Osteoblast (primary cell): ENCODE measurements at regions not wholly inside any gene's neighbourhood (a gene's known extent, or its start where the extent isn't known, plus 50 kb on each side); places are given as distances from the start of the nearest gene placed in this dataset.

ENCODE experiments used
- DNase-seq: peaks from one replicate; pipeline ENCODE4 v3.0.0; 2011; ENCODE audit warnings: low spot score, mixed read lengths; ENCODE audit not compliant: insufficient read length; ENCODE audit errors: missing footprints
- H2AFZ ChIP-seq: 2 replicates; pipeline ENCODE4 v1.6.0; 2011; ENCODE audit warnings: mild to moderate bottlenecking, low read length
- H3K27ac ChIP-seq: 2 replicates; pipeline ENCODE4 v1.5.1; 2011; ENCODE audit warnings: mild to moderate bottlenecking, low read depth, low read length, moderate library complexity
- H3K27me3 ChIP-seq: 2 replicates; pipeline ENCODE4 v1.6.0; 2012; ENCODE audit warnings: mild to moderate bottlenecking, control low read depth, inconsistent platforms, low read length, moderate library complexity; ENCODE audit not compliant: insufficient read depth
- H3K36me3 ChIP-seq: 2 replicates; pipeline ENCODE4 v1.5.1; 2011; ENCODE audit warnings: mild to moderate bottlenecking, low read length, control low read depth, moderate library complexity; ENCODE audit not compliant: insufficient read depth
- H3K4me1 ChIP-seq: 2 replicates; pipeline ENCODE4 v1.5.1; 2011; ENCODE audit warnings: mild to moderate bottlenecking, low read length, control low read depth, moderate library complexity; ENCODE audit not compliant: insufficient read depth
- H3K4me2 ChIP-seq: 2 replicates; pipeline ENCODE4 v1.6.0; 2011; ENCODE audit warnings: mild to moderate bottlenecking, low read length; ENCODE audit not compliant: insufficient read depth
- H3K4me3 ChIP-seq: fragments of 200-600 bp; sonication (generic); 3 replicates; pipeline ENCODE4 v1.5.1; 2012; ENCODE audit warnings: mild to moderate bottlenecking, low read length, inconsistent platforms; ENCODE audit not compliant: insufficient read depth
- H3K79me2 ChIP-seq: 2 replicates; pipeline ENCODE4 v1.6.0; 2012; ENCODE audit warnings: mild to moderate bottlenecking, low read length, control low read depth, inconsistent platforms; ENCODE audit not compliant: insufficient read depth
- H3K9me3 ChIP-seq: 2 replicates; pipeline ENCODE4 v1.5.1; 2011; ENCODE audit warnings: low read depth, low read length, control low read depth
- H4K20me1 ChIP-seq: 2 replicates; pipeline ENCODE4 v1.6.0; 2012; ENCODE audit warnings: mild to moderate bottlenecking, low read length, control low read depth; ENCODE audit not compliant: insufficient read depth
- CTCF ChIP-seq: IDR thresholded peaks from 2 replicates; pipeline ENCODE4 v1.5.1; 2011; ENCODE audit warnings: mild to moderate bottlenecking, low read depth, low read length, moderate library complexity; ENCODE audit errors: extremely low read depth

- Histone ChIP-seq H3K27ac (no peak overlapping the region), H3K36me3 (no peaks in the 10 kb centered on the region), H3K27me3 (peaks cover 16% of the 10 kb centered on the region), H3K4me2 (no peak overlapping the region), H3K4me1 (no peaks in the 10 kb centered on the region), H4K20me1 (no peaks in the 10 kb centered on the region), H3K79me2 (no peaks in the 10 kb centered on the region), H3K9me3 (no peaks in the 10 kb centered on the region), H3K4me3 (no peak overlapping the region), H2AFZ (no peak overlapping the region)
- no peak for DNase-seq
- no peak for TF ChIP-seq CTCF
Observed at GRCh38 chr4:17418010-17418409, 93.9 kb downstream of the QDPR start.

- DNase-seq = no peak
- H2AFZ ChIP-seq = no peak overlapping the region
- H3K9me3 ChIP-seq = no peaks in the 10 kb centered on the region
- H4K20me1 ChIP-seq = no peaks in the 10 kb centered on the region
- no peaks in the 10 kb centered on the region for H3K79me2 ChIP-seq
- peaks cover 15% of the 10 kb centered on the region for H3K27me3 ChIP-seq
- H3K4me3 ChIP-seq = no peak overlapping the region
- H3K36me3 ChIP-seq = no peaks in the 10 kb centered on the region
- H3K27ac ChIP-seq = no peak overlapping the region
- no peak overlapping the region for H3K4me2 ChIP-seq
- H3K4me1 ChIP-seq = no peaks in the 10 kb centered on the region
- TF ChIP-seq CTCF = no peak
Observed at GRCh38 chr4:17414392-17414791, 97.5 kb downstream of the QDPR start.

GRCh38 chr4:17400686-17401085, 111.2 kb downstream of the QDPR start:
- H3K9me3 ChIP-seq = no peaks in the 10 kb centered on the region
- H3K4me1 ChIP-seq = no peaks in the 10 kb centered on the region
- no peaks in the 10 kb centered on the region for H3K36me3 ChIP-seq
- H3K79me2 ChIP-seq = no peaks in the 10 kb centered on the region
- TF ChIP-seq CTCF = no peak
- DNase-seq = no peak
- no peak overlapping the region for H3K4me3 ChIP-seq
- no peaks in the 10 kb centered on the region for H4K20me1 ChIP-seq
- H3K4me2 ChIP-seq = no peak overlapping the region
- peaks cover 34% of the 10 kb centered on the region for H3K27me3 ChIP-seq
- H2AFZ ChIP-seq = no peak overlapping the region
- no peak overlapping the region for H3K27ac ChIP-seq

- Histone ChIP-seq H3K4me3 (no peak overlapping the region), H3K27me3 (peaks cover 39% of the 10 kb centered on the region), H3K9me3 (no peaks in the 10 kb centered on the region), H3K36me3 (no peaks in the 10 kb centered on the region), H3K27ac (no peak overlapping the region), H3K4me1 (no peaks in the 10 kb centered on the region), H3K79me2 (no peaks in the 10 kb centered on the region), H2AFZ (no peak overlapping the region), H4K20me1 (no peaks in the 10 kb centered on the region), H3K4me2 (no peak overlapping the region)
- no peak for DNase-seq
- no peak for TF ChIP-seq CTCF
Observed at GRCh38 chr4:17398805-17399204, 113.1 kb downstream of the QDPR start.
